Activated CD4-positive, alpha-beta memory T cell treated with anti-CD3 and anti-CD28 coated beads for 36 hours (primary cell): ENCODE measurements at regions not wholly inside any gene's neighbourhood (a gene's known extent, or its start where the extent isn't known, plus 50 kb on each side); places are given as distances from the start of the nearest gene placed in this dataset.

Experiments
- CTCF ChIA-PET: fragments of 350-600 bp; sonication (Branson Sonifier 250); formaldehyde crosslinking; loops from one replicate; lab custom pipeline; 2021; ENCODE audit warnings: antibody characterized with exemption, inconsistent platforms; lab: Charles Lee
- POLR2A ChIA-PET: fragments of 350-600 bp; sonication (Branson Sonifier 250); formaldehyde crosslinking; loops from one replicate; lab custom pipeline; 2021; ENCODE audit warnings: antibody characterized with exemption; lab: Charles Lee
- DNase-seq: peaks from one replicate; pipeline ENCODE4 v3.0.0-alpha.2; 2020
- H3K27ac Mint-ChIP-seq: one replicate; pipeline ENCODE4 v1.8.0; 2021; ENCODE audit warnings: mixed read lengths
- H3K27me3 Mint-ChIP-seq: one replicate; pipeline ENCODE4 v1.8.0; 2021; ENCODE audit warnings: mixed read lengths
- H3K36me3 Mint-ChIP-seq: one replicate; pipeline ENCODE4 v1.8.0; 2021; ENCODE audit warnings: mixed read lengths
- H3K4me1 Mint-ChIP-seq: one replicate; pipeline ENCODE4 v1.8.0; 2021; ENCODE audit warnings: low read depth, mixed read lengths
- H3K4me3 Mint-ChIP-seq: one replicate; pipeline ENCODE4 v1.8.0; 2021; ENCODE audit warnings: mild to moderate bottlenecking, mixed read lengths
- H3K9me3 Mint-ChIP-seq: one replicate; pipeline ENCODE4 v1.8.0; 2021; ENCODE audit warnings: mixed read lengths
- intact Hi-C: fragments of 100-400 bp; cut with micrococcal nuclease; formaldehyde crosslinking; loops from one replicate; pipeline ENCODE4 v1.15.1; 2023

DNA sequence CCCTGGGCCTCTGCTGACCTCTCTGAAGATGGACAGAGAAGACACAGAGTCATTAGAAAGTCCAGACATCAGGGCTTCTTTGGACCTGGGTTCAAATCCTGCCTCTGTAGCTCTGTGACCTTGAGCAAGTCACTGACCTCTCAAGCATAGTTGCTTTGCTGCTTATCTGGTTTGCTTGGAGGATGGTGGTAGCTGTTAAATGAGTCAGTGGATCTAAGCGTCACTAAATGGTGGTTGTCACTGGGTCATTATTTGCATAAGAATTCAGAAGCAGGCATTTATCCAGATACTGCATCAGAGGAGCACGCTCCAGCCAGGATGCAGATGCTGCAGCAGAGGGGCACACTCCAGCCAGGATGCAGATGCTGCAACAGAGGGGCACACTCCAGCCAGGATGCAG is 229.2 kb downstream of the GLI2 start:
- POLR2A ChIA-PET: no interaction called here
- CTCF ChIA-PET: no interaction called here
- intact Hi-C loops: no loop called here
- Mint-ChIP-seq H3K27ac (no peak overlapping the region), H3K4me1 (no peaks in the 10 kb centered on the region), H3K4me3 (no peak overlapping the region), H3K36me3 (no peaks in the 10 kb centered on the region), H3K9me3 (no peaks in the 10 kb centered on the region), H3K27me3 (no peaks in the 10 kb centered on the region)
- no peak for DNase-seq

DNA sequence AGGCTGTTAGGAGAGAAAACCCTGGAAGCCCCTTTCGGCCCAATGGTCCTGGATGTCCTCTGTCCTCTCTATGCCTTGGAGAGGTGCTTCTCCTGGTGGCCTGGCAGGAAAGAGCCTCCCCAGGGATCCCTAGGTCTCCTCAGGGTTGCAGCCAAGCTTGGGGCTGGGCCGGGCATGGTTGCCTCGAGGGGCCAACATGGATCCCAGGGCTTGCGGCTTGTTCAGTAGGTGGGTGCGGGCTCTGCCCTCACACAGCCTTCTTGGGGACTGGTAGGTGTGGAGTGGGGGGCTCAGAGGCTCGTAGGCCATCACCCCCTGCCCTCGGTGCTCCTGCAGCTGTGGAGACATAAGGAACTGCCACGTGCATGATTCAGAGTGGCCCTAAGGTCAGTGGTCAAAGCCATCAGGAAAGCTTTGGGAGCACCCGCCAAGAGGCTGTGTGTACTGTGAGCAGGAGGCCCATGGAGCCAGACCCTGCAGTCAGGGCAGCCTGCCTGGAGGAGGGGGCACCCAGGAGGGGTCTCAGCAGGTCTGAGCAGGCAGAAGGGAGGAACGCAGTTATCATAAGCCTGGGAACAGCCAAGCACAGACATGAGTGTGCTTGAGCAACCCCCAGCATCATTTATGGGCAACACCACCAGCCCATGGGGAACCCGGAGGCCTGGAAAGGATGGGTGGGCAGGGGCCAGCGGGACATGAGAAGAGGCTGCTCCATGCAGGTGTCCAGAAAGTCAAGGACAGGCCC is 231.0 kb downstream of the GLI2 start:
- H3K4me1 Mint-ChIP-seq: no peaks in the 10 kb centered on the region
- H3K27ac Mint-ChIP-seq: no peak overlapping the region
- intact Hi-C loops: no loop called here
- CTCF ChIA-PET: no interaction called here
- H3K27me3 Mint-ChIP-seq: no peaks in the 10 kb centered on the region
- POLR2A ChIA-PET: no interaction called here
- DNase-seq: no peak
- no peak overlapping the region for H3K4me3 Mint-ChIP-seq
- no peaks in the 10 kb centered on the region for H3K36me3 Mint-ChIP-seq
- no peaks in the 10 kb centered on the region for H3K9me3 Mint-ChIP-seq

DNA sequence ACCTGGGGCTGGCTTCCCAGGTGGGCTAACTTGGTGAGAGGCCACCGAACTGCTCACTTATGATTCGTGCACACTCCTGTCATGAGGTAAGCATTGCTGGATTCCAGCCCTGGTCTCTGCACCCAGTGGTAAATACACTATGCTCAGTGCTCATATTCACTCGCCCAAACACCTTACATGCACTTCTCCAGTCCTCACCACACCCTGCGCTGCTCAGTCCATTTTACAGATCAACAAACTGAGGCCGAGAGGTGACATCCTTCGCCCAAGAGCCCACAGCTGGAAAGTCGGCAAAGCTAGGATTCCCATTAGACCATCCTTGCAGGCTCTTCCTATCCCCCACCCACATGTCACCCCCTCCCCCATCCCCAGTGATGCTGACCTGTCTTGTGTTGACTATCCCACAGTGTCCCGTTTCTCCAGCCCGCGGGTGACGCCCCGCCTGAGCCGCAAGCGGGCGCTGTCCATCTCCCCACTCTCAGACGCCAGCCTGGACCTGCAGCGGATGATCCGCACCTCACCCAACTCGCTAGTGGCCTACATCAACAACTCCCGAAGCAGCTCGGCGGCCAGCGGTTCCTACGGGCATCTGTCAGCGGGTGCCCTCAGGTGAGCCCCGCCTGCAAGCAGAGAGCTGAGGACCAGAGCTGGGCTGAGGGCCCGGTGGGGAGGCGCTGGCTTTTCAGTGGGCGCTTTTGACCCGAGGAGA is 232.8 kb downstream of the GLI2 start:
- POLR2A ChIA-PET: no interaction called here
- no peaks in the 10 kb centered on the region for H3K27me3 Mint-ChIP-seq
- intact Hi-C loops: no loop called here
- H3K4me1 Mint-ChIP-seq: no peaks in the 10 kb centered on the region
- H3K9me3 Mint-ChIP-seq: no peaks in the 10 kb centered on the region
- CTCF ChIA-PET: no interaction called here
- H3K27ac Mint-ChIP-seq: no peak overlapping the region
- H3K36me3 Mint-ChIP-seq: no peaks in the 10 kb centered on the region
- DNase-seq: no peak
- H3K4me3 Mint-ChIP-seq: no peak overlapping the region

DNA sequence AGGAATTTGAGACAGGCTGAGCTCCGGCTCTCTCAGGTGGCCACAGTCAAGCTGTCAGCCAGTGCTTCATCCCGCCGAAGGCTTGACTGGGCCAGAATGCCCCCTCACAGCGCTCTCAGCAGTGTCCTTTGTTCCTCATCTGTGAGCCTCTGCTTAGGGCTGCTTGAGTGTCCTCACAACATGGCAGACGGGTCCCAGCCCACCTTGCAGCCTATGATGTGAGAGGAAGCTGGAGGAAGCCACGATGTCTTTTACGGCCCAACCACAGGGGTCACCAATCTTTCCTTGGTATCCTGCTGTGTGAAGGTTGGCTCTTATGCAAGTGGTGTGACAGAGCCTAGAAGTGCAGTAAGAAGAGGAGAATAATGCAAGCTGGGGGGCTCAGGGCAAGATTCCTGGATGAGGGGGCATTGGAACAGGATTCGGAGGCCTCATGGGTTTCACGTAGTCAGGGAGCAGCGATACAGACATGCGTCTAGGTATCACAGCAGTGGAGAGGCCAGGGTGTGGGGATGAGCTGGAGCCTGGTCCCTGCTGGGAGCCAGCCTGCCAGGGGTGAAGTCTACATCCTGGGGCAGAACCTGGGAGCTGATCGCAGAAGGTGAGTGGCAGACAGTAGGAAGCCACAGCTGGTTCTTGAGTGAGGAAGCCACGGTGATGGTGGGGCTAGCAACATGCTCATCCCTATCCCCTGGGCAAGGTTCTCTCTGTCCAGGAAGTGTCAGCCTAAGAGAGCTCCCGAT is 234.1 kb downstream of the GLI2 start:
- CTCF ChIA-PET: no interaction called here
- Mint-ChIP-seq H3K27me3 (no peaks in the 10 kb centered on the region), H3K4me3 (no peak overlapping the region), H3K27ac (no peak overlapping the region), H3K9me3 (no peaks in the 10 kb centered on the region), H3K4me1 (no peaks in the 10 kb centered on the region), H3K36me3 (no peaks in the 10 kb centered on the region)
- intact Hi-C loops: no loop called here
- DNase-seq: no peak
- POLR2A ChIA-PET: no interaction called here

DNA sequence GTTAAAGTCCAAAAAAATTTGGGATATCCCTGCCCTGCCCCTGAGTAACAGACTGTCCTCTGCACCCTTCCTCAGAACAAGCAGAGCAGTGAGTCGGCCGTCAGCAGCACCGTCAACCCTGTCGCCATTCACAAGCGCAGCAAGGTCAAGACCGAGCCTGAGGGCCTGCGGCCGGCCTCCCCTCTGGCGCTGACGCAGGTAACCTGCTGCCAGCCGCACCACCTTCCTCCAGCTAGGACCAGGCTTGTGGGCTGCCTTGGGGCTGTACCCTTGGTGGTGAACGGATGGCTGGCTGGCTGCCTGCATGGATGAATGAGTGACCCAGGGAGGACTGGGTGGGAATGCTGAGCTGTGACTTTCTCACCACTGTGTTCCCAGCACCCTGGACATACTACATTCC is 236.2 kb downstream of the GLI2 start:
- no peaks in the 10 kb centered on the region for H3K4me1 Mint-ChIP-seq
- H3K27me3 Mint-ChIP-seq: no peaks in the 10 kb centered on the region
- no peak overlapping the region for H3K27ac Mint-ChIP-seq
- ChIA-PET POLR2A (no interaction called here), CTCF (no interaction called here)
- H3K36me3 Mint-ChIP-seq: no peaks in the 10 kb centered on the region
- no peak for DNase-seq
- intact Hi-C loops: no loop called here
- H3K4me3 Mint-ChIP-seq: no peak overlapping the region
- no peaks in the 10 kb centered on the region for H3K9me3 Mint-ChIP-seq

DNA sequence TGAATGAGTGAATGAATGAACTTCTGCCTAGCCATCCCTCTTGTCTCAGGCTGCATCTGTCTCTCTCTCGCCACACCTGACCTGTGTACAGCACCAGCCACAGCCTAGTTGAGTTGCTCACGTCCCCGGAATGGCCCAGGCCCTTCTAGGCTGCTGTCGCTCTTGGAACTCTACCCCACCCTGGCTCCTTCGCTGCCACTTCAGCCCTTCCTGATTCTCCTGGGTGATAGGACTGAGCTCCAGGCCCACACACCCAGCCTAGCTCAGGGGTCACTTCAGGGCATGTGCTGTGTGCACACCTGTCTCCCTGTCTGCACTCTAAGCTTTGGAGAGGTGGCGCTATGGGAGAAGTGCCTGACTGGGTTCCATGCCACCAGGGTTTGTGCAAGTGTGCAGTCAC is 236.6 kb downstream of the GLI2 start:
- Mint-ChIP-seq H3K27ac (no peak overlapping the region), H3K4me1 (no peaks in the 10 kb centered on the region), H3K36me3 (no peaks in the 10 kb centered on the region), H3K4me3 (no peak overlapping the region), H3K27me3 (no peaks in the 10 kb centered on the region), H3K9me3 (no peaks in the 10 kb centered on the region)
- intact Hi-C loops: no loop called here
- POLR2A ChIA-PET: no interaction called here
- CTCF ChIA-PET: no interaction called here
- DNase-seq: no peak

DNA sequence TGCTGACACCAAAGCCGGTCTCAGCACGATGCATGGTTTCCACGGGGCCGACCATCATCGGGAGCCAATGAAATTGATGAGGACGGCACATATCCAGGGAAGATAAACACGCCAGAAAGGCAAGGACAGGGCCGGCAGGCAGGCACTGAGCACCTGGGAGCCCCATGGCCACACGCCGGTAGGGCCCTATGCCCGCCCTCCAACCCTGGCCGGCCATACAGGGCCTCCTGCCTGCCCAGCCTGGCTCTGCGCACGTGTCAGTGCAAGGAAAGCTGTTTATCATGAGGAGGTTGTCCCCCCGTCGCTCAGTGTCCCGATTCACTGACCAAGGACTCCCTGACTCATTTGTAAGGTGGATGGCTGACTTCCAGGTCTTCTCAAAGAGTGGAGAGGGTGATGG is 237.5 kb downstream of the GLI2 start:
- Mint-ChIP-seq H3K36me3 (no peaks in the 10 kb centered on the region), H3K4me3 (no peak overlapping the region), H3K27me3 (no peaks in the 10 kb centered on the region), H3K27ac (no peak overlapping the region), H3K9me3 (no peaks in the 10 kb centered on the region), H3K4me1 (no peaks in the 10 kb centered on the region)
- DNase-seq: no peak
- CTCF ChIA-PET: no interaction called here
- intact Hi-C loops: no loop called here
- POLR2A ChIA-PET: no interaction called here

DNA sequence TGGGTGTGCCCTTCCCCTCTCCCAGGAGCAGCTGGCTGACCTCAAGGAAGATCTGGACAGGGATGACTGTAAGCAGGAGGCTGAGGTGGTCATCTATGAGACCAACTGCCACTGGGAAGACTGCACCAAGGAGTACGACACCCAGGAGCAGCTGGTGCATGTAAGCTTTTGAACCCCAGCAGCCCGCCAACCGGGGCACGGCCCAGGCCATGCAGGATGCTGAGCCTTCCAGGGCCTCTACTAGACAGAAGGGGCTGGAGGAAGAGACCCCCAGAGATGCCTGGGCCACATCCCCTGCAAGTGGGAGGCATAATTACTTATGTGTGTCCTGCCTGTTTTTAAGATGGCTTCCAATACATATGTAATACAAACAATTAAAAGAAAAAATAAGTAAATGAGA is 239.3 kb downstream of the GLI2 start:
- intact Hi-C loops: no loop called here
- Mint-ChIP-seq H3K27ac (no peak overlapping the region), H3K4me3 (no peak overlapping the region), H3K27me3 (no peaks in the 10 kb centered on the region), H3K36me3 (no peaks in the 10 kb centered on the region), H3K9me3 (no peaks in the 10 kb centered on the region), H3K4me1 (no peaks in the 10 kb centered on the region)
- CTCF ChIA-PET: no interaction called here
- POLR2A ChIA-PET: no interaction called here
- DNase-seq: no peak

DNA sequence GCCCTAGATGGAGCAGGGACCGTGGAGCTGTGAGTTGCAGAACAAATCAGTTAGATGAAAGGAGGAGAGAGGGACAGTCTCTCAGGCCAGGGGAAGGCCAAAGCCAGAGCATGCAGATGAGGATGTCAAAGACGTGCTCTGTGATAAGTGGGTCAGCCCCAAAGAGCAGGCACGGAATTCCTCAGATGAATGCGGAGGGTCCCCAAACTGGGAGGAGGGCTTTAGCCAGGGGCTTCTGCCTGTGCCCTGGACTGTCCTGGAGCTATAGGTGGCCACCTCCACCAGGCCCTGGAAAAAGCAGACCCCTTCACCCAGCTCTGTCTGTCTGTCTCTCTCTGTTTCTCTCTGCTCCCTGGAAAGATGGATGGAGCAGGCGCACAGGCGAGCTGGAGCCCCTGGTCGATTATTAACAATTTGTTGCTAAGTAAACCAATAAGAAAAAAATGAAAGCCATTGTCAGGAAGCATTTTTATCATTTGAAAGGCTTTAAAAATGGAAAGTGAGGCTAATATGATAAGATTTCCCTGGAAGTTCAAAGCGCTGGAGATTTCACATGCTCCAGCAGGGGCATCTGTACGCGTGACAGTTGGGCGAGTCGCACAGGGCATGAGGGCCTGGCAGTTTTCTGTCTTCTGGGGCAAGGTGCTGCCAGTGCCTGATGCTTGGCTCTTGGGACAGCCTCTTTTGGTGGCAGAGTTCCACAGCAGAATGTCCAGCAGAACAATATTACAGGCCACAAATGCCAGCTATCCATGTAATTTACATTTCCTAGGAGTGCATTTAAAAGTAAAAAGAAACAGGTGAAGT is 241.0 kb downstream of the GLI2 start:
- H3K27ac Mint-ChIP-seq: no peak overlapping the region
- ChIA-PET CTCF (no interaction called here), POLR2A (no interaction called here)
- H3K9me3 Mint-ChIP-seq: no peaks in the 10 kb centered on the region
- no peaks in the 10 kb centered on the region for H3K27me3 Mint-ChIP-seq
- H3K4me1 Mint-ChIP-seq: no peaks in the 10 kb centered on the region
- intact Hi-C loops: no loop called here
- no peak overlapping the region for H3K4me3 Mint-ChIP-seq
- DNase-seq: no peak
- no peaks in the 10 kb centered on the region for H3K36me3 Mint-ChIP-seq

DNA sequence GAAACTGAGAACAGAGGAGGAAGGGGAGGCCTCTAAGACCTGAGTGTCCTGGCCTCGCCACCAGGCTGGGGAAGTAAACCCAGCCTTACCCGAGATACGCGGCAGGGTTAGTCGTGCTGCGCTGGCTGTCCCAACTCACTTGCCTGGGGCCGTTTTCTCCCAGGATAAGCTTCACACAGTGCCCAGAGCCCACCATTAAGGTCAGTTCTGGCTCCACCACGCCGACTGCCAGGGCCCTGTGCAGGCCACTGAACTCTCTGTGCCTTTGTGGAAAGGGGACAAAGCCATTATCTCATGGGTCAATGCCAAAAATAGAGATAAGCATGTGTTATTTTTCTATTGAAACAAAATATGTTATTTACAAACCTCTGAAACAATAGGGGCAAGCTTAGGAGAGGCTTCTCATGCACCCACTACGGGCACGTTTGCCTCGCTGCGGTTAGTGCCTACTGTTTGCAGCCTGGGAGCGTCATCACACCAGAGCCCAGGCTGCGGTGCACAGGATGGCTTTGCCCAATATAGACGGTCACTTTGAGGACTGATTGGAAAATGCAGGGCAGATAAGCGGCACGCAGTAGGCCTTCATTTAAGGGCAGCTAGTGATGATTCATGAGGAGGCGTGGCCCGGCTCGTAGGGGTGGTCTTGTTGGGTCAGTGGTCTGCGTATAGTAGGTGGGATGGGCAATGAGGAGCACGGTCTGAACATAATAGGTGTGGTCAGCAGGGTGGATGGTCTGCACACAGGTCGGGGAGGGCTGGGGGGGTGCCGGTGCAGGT is 242.1 kb downstream of the GLI2 start:
- no peak for DNase-seq
- ChIA-PET POLR2A (no interaction called here), CTCF (no interaction called here)
- H3K27me3 Mint-ChIP-seq: no peaks in the 10 kb centered on the region
- no peaks in the 10 kb centered on the region for H3K36me3 Mint-ChIP-seq
- intact Hi-C loops: no loop called here
- H3K4me3 Mint-ChIP-seq: no peak overlapping the region
- H3K27ac Mint-ChIP-seq: no peak overlapping the region
- H3K4me1 Mint-ChIP-seq: no peaks in the 10 kb centered on the region
- no peaks in the 10 kb centered on the region for H3K9me3 Mint-ChIP-seq

DNA sequence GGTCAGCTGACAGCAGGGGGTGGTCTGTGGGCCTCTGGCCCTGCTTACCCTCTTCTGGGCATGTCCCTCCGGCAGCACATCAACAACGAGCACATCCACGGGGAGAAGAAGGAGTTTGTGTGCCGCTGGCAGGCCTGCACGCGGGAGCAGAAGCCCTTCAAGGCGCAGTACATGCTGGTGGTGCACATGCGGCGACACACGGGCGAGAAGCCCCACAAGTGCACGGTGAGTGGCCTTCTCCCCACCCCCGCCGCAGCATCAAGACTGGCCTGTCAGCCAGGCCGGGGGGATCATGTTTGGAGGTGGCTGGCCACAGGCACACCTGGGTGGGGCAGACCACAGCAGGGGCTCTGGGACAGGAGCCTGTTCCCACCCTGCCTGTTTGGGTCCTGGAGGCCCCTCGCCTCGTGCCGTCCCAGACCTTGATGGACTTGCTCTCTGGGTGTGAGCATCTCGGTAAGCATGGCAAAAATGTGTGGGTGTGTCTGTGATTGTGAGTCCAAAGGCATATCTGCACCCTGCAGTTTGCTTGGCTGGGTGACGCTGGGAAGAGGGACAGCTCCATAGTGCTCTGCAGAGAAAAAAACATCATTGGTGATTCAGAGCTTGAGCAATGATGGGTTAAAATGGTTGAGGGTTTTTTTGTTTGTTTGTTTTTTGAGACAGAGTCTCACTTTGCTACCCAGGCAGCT is 242.8 kb downstream of the GLI2 start:
- H3K4me1 Mint-ChIP-seq: no peaks in the 10 kb centered on the region
- POLR2A ChIA-PET: no interaction called here

More for the DNA sequence above, 242.8 kb downstream of the GLI2 start:
- DNase-seq: no peak
- H3K4me3 Mint-ChIP-seq: no peak overlapping the region
- no peak overlapping the region for H3K27ac Mint-ChIP-seq
- intact Hi-C loops: no loop called here
- no peaks in the 10 kb centered on the region for H3K27me3 Mint-ChIP-seq
- H3K9me3 Mint-ChIP-seq: no peaks in the 10 kb centered on the region
- no peaks in the 10 kb centered on the region for H3K36me3 Mint-ChIP-seq
- CTCF ChIA-PET: no interaction called here
